ENCODE measurements at regions not wholly inside any gene's neighbourhood (a gene's known extent, or its start where the extent isn't known, plus 50 kb on each side); places are given as distances from the start of the nearest gene placed in this dataset.

DNA sequence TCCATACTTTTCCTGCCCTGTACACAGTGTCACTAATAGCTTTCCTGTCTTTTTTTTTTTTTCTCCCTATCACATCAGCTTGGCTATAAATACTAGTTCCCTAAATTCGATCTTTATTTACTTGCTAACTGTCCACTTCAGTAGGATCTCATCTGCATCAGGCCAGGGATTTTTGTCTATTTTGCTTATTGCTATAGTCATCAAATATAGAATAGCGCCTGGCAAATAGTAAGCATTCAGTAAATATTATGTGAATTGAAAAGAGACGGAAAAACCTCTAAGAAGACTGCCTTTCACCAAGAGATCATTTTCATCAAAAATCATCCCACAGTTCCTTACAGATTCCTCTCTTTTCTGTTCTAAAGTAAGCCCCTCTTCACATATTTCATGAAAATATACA lies 429.1 kb downstream of the FLRT2 start:
- TF ChIP-seq, protein P1, sequence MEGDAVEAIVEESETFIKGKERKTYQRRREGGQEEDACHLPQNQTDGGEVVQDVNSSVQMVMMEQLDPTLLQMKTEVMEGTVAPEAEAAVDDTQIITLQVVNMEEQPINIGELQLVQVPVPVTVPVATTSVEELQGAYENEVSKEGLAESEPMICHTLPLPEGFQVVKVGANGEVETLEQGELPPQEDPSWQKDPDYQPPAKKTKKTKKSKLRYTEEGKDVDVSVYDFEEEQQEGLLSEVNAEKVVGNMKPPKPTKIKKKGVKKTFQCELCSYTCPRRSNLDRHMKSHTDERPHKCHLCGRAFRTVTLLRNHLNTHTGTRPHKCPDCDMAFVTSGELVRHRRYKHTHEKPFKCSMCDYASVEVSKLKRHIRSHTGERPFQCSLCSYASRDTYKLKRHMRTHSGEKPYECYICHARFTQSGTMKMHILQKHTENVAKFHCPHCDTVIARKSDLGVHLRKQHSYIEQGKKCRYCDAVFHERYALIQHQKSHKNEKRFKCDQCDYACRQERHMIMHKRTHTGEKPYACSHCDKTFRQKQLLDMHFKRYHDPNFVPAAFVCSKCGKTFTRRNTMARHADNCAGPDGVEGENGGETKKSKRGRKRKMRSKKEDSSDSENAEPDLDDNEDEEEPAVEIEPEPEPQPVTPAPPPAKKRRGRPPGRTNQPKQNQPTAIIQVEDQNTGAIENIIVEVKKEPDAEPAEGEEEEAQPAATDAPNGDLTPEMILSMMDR (IDR thresholded peaks at IDR 0.05), result no peak
- no peak for TF ChIP-seq SIN3A (IDR thresholded peaks at IDR 0.05; ENCODE audit: borderline replicate concordance, insufficient read depth, low read depth, low read length)
- no peak for TF ChIP-seq TCF7L2 (IDR thresholded peaks at IDR 0.05; ENCODE audit: low read depth, low read length)
- TF ChIP-seq POLR2AphosphoS5 (IDR thresholded peaks at IDR 0.05; ENCODE audit: low read depth, low read length), result no peak
- TF ChIP-seq, protein P2, sequence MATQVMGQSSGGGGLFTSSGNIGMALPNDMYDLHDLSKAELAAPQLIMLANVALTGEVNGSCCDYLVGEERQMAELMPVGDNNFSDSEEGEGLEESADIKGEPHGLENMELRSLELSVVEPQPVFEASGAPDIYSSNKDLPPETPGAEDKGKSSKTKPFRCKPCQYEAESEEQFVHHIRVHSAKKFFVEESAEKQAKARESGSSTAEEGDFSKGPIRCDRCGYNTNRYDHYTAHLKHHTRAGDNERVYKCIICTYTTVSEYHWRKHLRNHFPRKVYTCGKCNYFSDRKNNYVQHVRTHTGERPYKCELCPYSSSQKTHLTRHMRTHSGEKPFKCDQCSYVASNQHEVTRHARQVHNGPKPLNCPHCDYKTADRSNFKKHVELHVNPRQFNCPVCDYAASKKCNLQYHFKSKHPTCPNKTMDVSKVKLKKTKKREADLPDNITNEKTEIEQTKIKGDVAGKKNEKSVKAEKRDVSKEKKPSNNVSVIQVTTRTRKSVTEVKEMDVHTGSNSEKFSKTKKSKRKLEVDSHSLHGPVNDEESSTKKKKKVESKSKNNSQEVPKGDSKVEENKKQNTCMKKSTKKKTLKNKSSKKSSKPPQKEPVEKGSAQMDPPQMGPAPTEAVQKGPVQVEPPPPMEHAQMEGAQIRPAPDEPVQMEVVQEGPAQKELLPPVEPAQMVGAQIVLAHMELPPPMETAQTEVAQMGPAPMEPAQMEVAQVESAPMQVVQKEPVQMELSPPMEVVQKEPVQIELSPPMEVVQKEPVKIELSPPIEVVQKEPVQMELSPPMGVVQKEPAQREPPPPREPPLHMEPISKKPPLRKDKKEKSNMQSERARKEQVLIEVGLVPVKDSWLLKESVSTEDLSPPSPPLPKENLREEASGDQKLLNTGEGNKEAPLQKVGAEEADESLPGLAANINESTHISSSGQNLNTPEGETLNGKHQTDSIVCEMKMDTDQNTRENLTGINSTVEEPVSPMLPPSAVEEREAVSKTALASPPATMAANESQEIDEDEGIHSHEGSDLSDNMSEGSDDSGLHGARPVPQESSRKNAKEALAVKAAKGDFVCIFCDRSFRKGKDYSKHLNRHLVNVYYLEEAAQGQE (IDR thresholded peaks at IDR 0.05; ENCODE audit: insufficient read depth in 1 of 2, low read depth in 2 of 2, low read length in 1 of 2), result no peak
- CTCF ChIA-PET, result no interaction called here
- ATAC-seq (no peak), DNase-seq (ENCODE audit: low read depth, low spot score) (no peak)
- Histone ChIP-seq H3K4me3 (ENCODE audit: low read depth in 2 of 2, low read length in 2 of 2) (no peak overlapping the region), H3K27ac (ENCODE audit: low read length) (no peak overlapping the region), H3K36me3 (ENCODE audit: control insufficient read depth, insufficient read depth, low read length) (no peaks in the 10 kb centered on the region), H3K4me1 (ENCODE audit: control insufficient read depth, insufficient read depth, low read length) (no peaks in the 10 kb centered on the region), H3K9me3 (ENCODE audit: control insufficient read depth, insufficient read depth, low read depth, low read length) (no peaks in the 10 kb centered on the region), H3K27me3 (ENCODE audit: control insufficient read depth, insufficient read depth, low read length) (no peaks in the 10 kb centered on the region)
- intact Hi-C loops (cut with micrococcal nuclease; ENCODE audit: unreplicated experiment) (no loop called here), in situ Hi-C loops (cut with HindIII; ENCODE audit: low pct_unique_long_range_greater_than_20kb, low sequenced_read_pairs) (no loop called here)
- BruUV-seq (replicated peaks), result no TSS peak
- POLR2A ChIA-PET, result no interaction called here

DNA sequence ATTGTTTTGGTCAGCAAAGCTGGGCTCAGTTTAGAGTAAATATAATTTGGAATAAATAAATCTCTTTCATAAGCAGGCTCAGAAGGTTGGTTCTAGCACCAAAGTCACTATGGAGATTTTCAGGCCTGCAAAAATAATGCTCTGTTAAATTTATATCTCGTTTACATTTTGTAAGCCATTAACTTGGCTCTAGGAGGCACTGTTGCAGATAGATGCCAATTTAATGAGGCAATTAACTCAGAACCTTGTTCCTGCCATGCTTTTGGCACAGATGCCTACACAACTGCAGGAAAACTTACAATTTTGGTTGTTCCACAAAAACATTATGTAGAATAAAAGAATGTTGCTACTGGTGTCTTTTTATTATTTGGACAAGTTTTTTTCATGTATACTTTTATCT lies 428.1 kb downstream of the FLRT2 start:
- POLR2A ChIA-PET, result no interaction called here
- CTCF ChIA-PET, result no interaction called here
- Histone ChIP-seq H3K4me1 (ENCODE audit: control insufficient read depth, insufficient read depth, low read length) (no peaks in the 10 kb centered on the region), H3K36me3 (ENCODE audit: control insufficient read depth, insufficient read depth, low read length) (no peaks in the 10 kb centered on the region), H3K9me3 (ENCODE audit: control insufficient read depth, insufficient read depth, low read depth, low read length) (no peaks in the 10 kb centered on the region), H3K27me3 (ENCODE audit: control insufficient read depth, insufficient read depth, low read length) (no peaks in the 10 kb centered on the region), H3K4me3 (ENCODE audit: low read depth in 2 of 2, low read length in 2 of 2) (no peak overlapping the region), H3K27ac (ENCODE audit: low read length) (no peak overlapping the region)
- DNase-seq (ENCODE audit: low read depth, low spot score) (no peak), ATAC-seq (no peak)
- TF ChIP-seq, protein P2 (IDR thresholded peaks at IDR 0.05; ENCODE audit: insufficient read depth in 1 of 2, low read depth in 2 of 2, low read length in 1 of 2), result no peak
- in situ Hi-C loops (cut with HindIII; ENCODE audit: low pct_unique_long_range_greater_than_20kb, low sequenced_read_pairs), result no loop called here
- intact Hi-C loops (cut with micrococcal nuclease; ENCODE audit: unreplicated experiment), result no loop called here
- no TSS peak for BruUV-seq (replicated peaks)

Measured in Panc1 (cell line).